Iris pigment epithelial cell (primary cell): ENCODE measurements at regions not wholly inside any gene's neighbourhood (a gene's known extent, or its start where the extent isn't known, plus 50 kb on each side); places are given as distances from the start of the nearest gene placed in this dataset.
"Not testable (repeated sequence)": the region's sequence is repeated elsewhere in the genome, so short reads cannot be mapped to it uniquely, and the experiment has no call there.

Experiments
- DNase-seq: peaks from one replicate; pipeline ENCODE4 v3.0.0-alpha.2; 2011; ENCODE audit warnings: low read depth

- no peak for DNase-seq
Observed at GRCh38 chr1:208347191-208347590, 103.0 kb upstream of the PLXNA2 start.

GRCh38 chr1:208349694-208350330 lies 105.6 kb upstream of the PLXNA2 start:
- no peak for DNase-seq

GRCh38 chr1:208350815-208351214 lies 106.6 kb upstream of the PLXNA2 start:
- no peak for DNase-seq

- no peak for DNase-seq
Observed at GRCh38 chr1:208351838-208352237, 107.7 kb upstream of the PLXNA2 start.

GRCh38 chr1:208353797-208354196 lies 109.6 kb upstream of the PLXNA2 start:
- DNase-seq, result not testable (repeated sequence)

GRCh38 chr1:208357644-208358507 lies 113.7 kb upstream of the PLXNA2 start:
- DNase-seq, result no peak

GRCh38 chr1:208358651-208359050 lies 114.5 kb upstream of the PLXNA2 start:
- DNase-seq, result no peak

- no peak for DNase-seq
Observed at GRCh38 chr1:208362011-208362410, 117.8 kb upstream of the PLXNA2 start.

GRCh38 chr1:208366559-208366958 lies 122.4 kb upstream of the PLXNA2 start:
- DNase-seq, result no peak

GRCh38 chr1:208369045-208369444 lies 124.9 kb upstream of the PLXNA2 start:
- no peak for DNase-seq

GRCh38 chr1:208369658-208370057 lies 125.5 kb upstream of the PLXNA2 start:
- no peak for DNase-seq

GRCh38 chr1:208374391-208374941 lies 130.3 kb upstream of the PLXNA2 start:
- peak; percentile 3 for DNase-seq

- DNase-seq, result no peak
Observed at GRCh38 chr1:208381481-208381880, 137.3 kb upstream of the PLXNA2 start.

GRCh38 chr1:208387908-208388811 lies 144.0 kb upstream of the PLXNA2 start:
- DNase-seq, result no peak

- no peak for DNase-seq
Observed at GRCh38 chr1:208393416-208393815, 149.2 kb upstream of the PLXNA2 start.

GRCh38 chr1:208393826-208394225 lies 149.6 kb upstream of the PLXNA2 start:
- no peak for DNase-seq

- DNase-seq, result no peak
Observed at GRCh38 chr1:208397286-208397685, 153.1 kb upstream of the PLXNA2 start.

GRCh38 chr1:208405014-208405413 lies 160.8 kb upstream of the PLXNA2 start:
- DNase-seq, result no peak

- DNase-seq, result no peak
Observed at GRCh38 chr1:208409176-208409575, 165.0 kb upstream of the PLXNA2 start.

GRCh38 chr1:208410409-208410808 lies 166.2 kb upstream of the PLXNA2 start:
- no peak for DNase-seq

- DNase-seq, result no peak
Observed at GRCh38 chr1:208413006-208413405, 168.8 kb upstream of the PLXNA2 start.

- DNase-seq, result no peak
Observed at GRCh38 chr1:208418667-208419066, 174.5 kb upstream of the PLXNA2 start.
